GM21381 (cell line): ENCODE measurements at regions not wholly inside any gene's neighbourhood (a gene's known extent, or its start where the extent isn't known, plus 50 kb on each side); places are given as distances from the start of the nearest gene placed in this dataset.

ENCODE experiments used
- ATAC-seq: cut with Tn5 transposase; IDR thresholded peaks from one replicate; pipeline ENCODE4 v1.9.1; 2021; ENCODE audit warnings: mild to moderate bottlenecking, moderate library complexity; ENCODE audit not compliant: unreplicated experiment

GRCh38 chr10:131843089-131843595 is 57.7 kb upstream of the PPP2R2D start:
- ATAC-seq: no peak

GRCh38 chr10:131843881-131844284 is 56.9 kb upstream of the PPP2R2D start:
- no peak for ATAC-seq

GRCh38 chr10:131844529-131845084 is 56.2 kb upstream of the PPP2R2D start:
- ATAC-seq: no peak

GRCh38 chr10:131845505-131846239 is 55.1 kb upstream of the PPP2R2D start:
- ATAC-seq: no peak

- ATAC-seq: no peak
These were observed 54.3 kb upstream of the PPP2R2D start for GRCh38 chr10:131846240-131847101.

GRCh38 chr10:131847241-131847783 is 53.5 kb upstream of the PPP2R2D start:
- ATAC-seq: no peak

GRCh38 chr10:131848296-131848695 is 52.5 kb upstream of the PPP2R2D start:
- no peak for ATAC-seq

- no peak for ATAC-seq
These were observed 51.8 kb upstream of the PPP2R2D start for GRCh38 chr10:131848741-131849590.

GRCh38 chr10:131849591-131850382 is 51.0 kb upstream of the PPP2R2D start:
- no peak for ATAC-seq

- ATAC-seq: no peak
These were observed 50.4 kb upstream of the PPP2R2D start for GRCh38 chr10:131850383-131850870.
